GM03348 (cell line): ENCODE measurements at regions not wholly inside any gene's neighbourhood (a gene's known extent, or its start where the extent isn't known, plus 50 kb on each side); places are given as distances from the start of the nearest gene placed in this dataset.

Source experiments
- DNase-seq: peaks from one replicate; pipeline ENCODE4 v3.0.0; 2012; ENCODE audit warnings: low spot score

- DNase-seq, result no peak
These were observed 477.4 kb upstream of the CCL2 start for GRCh38 chr17:33777674-33778073.

- DNase-seq, result no peak
These were observed 476.4 kb upstream of the CCL2 start for GRCh38 chr17:33778505-33779233.

DNA sequence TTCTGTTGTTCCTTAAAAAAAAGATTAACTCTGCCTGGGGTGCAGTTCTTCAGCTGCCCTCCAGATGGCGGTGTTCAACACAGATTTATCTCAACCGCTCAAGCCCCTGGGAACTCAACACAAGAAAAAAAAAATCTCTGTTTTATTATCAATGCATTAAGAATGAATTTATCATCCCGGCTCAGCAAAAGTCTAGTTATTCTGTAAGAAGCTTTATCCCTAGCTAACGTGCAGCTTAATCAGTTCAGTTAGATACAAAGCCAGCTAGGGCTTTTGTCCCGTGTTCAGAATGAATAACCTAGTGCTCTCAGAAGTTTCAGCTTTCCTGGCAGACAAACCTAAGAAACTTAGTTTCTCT, 475.9 kb upstream of the CCL2 start:
- DNase-seq, result peak; percentile 78

DNA sequence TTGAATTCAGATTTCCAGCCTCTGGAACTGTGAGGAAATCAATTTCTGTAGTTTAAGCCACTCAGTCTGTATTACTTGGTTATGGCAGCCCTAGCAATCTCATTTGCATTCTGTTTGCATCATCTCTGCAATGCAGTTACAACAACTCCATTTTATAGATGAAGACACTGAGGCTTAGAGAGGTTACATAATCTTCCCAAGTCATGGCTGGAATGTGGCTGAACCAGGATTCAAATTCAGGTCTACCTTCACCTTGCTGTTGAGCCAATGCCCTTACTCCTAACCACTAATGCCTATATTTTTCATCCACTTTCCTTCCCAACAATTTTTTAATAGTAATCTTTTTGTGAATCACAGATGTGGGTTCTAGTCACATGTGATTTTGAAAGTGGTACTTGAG, 469.8 kb upstream of the CCL2 start:
- no peak for DNase-seq

DNA sequence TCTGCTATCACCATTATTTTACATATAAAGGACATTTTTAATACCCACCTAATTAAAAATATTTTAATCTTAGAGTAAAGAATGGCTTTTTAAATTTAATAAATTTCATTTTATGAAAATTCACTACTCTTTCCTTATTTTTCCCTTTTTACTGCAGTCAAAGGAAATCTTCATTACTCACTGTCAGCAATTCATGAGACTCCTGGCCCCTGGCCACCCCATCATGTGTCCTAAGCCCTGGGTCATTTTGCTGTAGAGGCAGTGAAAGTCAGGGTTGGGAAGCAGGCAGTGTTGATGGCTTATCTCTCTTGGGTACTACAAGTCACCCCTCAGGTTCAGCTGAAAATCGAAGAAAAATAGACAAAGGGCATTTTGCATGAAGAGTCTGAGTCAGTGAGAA, 468.6 kb upstream of the CCL2 start:
- no peak for DNase-seq

DNA sequence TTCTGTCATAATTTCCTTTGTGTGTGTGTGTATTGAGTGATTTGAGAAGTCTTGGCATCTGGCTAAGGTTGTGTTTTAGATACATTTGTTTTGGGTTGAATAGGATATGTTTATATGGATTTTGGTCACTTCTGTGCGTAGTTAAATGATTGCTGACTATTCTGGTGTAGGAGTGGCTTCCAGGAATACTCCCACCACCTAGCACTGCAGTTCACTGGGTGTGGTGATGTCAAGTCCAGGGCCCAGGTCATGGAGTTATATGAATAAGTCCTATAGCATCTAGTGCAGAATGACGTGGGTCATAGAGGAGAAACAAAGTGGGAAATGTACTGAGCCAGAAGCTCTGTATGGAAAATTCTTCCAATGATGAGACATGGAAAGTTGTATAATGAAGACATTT, 465.4 kb upstream of the CCL2 start:
- DNase-seq, result no peak

DNA sequence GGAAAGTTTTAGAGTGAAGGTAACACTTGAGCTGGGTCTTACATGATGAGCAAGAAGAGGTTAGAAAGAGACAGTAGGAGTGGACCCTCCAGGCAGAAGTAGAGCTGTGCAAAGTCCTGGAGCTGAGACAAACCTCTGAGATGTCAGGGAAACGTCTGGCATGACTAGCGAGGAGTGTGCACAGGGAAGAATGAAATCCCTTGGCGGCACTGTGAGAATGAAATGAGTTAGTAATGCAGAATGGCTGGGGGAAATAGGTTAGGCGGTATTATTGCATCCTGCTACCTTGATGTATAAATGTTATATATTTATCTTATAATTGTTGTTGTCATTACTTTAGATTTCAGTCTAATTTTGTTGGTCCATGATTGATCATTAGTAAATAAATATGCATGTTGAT, 457.9 kb upstream of the CCL2 start:
- DNase-seq, result no peak

DNA sequence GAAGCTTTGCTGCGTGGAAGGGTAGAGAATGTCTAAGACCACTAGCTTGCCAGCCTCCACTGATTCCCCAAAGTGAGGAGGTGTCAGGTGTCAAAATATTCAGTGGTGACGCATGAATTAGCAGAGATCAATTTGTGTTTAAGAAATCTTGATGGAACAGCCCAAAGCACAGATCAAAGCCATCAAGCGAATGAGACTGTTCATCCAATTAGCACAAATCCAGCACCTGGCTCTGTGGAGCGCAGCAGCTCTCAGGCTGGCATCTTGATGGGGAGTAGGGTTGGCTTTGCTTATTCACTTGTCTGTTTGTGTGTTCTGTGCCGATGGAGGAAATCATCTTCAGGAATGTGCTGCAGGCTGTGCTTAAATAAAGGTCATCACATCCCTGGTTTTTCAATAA, 456.8 kb upstream of the CCL2 start:
- no peak for DNase-seq

- no peak for DNase-seq
These were observed 452.5 kb upstream of the CCL2 start for GRCh38 chr17:33802349-33803198.

- no peak for DNase-seq
These were observed 451.8 kb upstream of the CCL2 start for GRCh38 chr17:33803199-33803685.

DNA sequence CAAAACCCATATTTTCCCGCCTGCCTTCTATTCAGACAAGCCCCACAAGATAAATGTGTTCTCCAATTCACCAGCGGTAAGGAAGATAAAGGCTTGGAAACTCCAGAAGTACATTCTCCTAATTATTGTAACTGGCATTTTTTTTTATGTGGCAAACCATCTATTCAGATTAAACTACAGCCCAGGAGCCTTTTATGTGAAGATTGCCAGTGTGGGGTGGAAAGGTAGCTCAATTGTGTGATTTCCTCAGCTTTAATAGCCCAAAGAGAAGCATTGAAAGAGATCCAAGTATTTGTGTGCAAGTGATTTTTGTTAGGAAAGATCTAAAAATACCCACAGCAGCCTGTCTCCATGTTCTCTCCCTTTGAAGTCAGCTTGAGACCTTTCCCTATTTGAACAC, 451.4 kb upstream of the CCL2 start:
- DNase-seq, result no peak

DNA sequence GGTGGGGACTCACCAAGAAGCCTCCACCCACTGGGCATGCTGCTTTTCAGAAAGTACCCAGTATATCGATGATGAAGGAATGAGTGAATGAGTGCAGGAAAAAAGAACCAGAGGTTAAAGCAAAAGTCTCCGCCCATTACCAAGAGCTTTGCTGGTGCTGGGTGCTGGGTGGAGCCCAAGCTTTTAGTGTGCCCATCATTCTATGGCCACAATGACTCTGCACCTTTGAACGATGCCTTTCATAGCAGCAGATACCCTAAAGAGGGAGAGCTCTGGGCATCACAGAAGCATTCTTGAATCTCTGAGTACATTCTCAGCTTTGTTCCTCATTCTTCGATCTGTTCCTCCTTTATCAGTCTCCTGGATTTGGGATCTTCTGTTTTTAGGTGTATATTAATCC, 450.7 kb upstream of the CCL2 start:
- DNase-seq, result no peak

- no peak for DNase-seq
These were observed 448.5 kb upstream of the CCL2 start for GRCh38 chr17:33806631-33807030.

DNA sequence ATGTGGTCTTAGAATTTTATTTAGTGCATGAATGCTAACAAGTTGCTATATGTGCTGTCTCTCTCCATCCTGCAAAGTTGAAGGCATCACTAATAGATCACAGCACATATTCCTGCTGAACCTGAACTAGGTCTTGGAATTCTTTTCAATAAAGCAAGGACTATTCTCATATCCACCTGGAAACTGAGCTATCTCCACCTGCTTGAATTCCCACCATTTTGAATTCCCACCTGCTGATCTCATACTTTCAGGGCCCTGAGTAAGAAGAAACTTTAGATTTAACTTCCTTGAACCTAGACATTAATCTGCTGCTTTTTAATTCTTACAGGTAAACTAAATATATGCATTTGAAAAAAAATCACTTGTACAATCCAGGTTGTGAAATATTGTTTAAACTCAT, 445.3 kb upstream of the CCL2 start:
- DNase-seq, result no peak

DNA sequence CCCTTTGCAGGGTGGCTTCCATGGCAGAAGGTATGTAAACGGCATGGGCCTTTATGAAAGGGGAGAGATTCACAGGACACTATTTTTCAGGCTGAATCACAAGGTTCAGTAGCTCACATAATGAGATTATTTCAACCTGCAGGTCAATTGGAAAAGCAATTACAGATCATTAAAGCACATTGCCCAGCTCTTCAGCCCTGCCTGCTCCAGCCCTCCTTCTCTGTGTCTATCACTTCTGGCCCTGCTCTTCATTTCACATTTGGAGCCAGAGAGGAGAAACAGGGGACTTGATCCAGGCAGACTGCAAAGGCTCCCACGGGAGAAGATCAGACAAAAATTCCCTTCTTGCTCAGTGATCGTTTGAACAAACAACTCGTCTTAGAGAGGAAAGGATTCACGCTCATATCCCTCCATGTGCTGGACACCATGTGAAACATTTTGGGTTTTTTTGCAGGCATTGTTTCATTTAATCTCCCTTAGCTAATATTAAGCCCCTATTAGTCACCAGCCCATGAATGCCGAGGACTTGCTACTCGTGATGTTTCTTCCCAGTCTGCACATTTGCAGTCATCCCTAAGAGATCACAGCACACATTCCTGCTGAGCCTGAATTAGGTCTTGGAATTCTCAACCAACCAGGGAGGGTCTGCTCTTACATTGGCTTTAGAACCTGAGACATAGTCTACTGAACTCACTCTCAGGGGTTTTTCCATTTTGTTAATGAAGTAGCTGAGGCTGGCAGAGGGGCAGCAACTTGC, 443.9 kb upstream of the CCL2 start:
- no peak for DNase-seq

DNA sequence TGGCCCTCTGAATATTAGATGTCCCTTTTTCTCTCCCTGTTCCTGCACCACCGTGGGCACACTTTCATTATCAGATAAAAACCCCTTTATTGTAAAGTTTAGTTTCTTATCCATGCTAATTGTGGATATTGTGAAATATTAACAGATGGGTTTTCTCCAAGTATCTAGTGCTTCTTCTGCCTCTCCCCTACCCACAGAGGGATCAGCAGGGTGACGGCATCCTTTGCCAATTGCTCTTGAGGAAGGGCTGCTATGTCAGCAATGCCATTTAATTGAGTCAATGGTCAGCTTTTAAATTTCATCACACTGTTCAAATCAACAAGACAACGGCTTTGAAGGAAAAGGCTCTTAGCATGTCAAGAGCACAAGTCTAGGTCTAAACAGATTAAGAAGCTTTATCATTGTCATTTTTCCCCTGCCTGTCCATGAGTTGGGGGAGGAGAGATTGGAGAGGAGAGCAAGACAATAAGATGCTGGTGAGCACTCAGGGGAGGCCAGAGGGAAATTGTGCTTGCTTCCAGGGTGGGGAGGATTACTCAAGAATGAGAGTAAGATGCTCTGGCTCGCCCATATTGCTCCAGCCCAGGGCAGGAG, 443.0 kb upstream of the CCL2 start:
- DNase-seq, result no peak

GRCh38 chr17:33814852-33815251, 440.2 kb upstream of the CCL2 start:
- DNase-seq, result no peak

DNA sequence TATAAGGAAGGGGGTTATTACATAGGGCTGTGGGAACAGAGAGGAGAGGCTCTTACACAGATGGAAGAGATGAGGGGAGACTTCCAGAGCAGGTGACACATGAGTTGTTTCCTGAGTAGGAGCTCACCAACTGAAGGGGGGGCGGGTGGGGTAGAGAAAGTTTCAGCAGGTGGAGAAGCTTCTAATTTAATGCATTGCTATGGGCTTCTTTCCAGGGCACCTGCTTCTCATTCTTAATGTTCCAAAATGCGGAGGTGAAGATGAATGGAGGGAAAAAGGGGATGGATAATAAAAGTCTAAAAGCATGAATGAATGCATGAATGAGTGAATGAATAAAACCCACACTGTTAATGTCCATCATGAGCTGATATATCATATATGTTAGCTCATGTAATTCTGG, 439.0 kb upstream of the CCL2 start:
- no peak for DNase-seq

DNA sequence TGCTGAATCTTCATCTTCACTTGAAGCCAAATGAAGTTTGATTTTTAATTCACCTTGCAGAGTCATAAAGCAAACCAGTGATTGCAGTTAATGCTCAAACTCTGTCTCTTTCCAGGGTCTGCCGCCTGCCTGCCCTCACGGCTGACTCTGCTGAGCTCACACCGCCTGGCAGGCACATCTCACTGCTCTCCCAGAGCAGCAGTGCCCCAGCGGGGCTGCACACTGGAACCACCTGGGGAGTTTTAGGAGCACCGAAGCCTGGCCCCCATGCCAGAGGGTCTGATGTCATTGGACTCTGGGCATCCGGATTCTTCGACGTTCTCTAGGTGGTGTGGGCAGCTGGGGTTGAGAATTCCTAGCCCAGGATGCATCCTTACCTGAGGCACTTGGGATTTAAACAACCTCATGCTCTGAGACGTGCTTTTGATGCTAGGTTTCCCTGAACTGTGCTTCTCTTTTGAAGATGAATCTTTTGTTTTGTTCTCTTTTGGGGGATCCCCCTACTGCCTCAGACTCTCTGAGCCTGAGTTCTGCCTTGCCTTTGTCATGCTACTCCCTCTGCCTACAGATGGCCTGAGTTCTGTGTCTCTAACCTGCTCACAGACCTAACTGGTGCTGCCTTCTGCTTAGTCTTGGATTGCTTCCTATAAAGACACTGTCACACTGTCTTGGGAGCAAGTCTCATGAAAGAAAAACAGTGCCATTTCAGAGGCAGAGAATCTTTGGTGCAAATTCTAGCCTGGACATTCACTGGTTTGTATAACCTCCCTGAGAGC, 438.1 kb upstream of the CCL2 start:
- no peak for DNase-seq

GRCh38 chr17:33819539-33819938, 435.5 kb upstream of the CCL2 start:
- DNase-seq, result no peak

- DNase-seq, result no peak
These were observed 422.8 kb upstream of the CCL2 start for GRCh38 chr17:33832262-33832661.

DNA sequence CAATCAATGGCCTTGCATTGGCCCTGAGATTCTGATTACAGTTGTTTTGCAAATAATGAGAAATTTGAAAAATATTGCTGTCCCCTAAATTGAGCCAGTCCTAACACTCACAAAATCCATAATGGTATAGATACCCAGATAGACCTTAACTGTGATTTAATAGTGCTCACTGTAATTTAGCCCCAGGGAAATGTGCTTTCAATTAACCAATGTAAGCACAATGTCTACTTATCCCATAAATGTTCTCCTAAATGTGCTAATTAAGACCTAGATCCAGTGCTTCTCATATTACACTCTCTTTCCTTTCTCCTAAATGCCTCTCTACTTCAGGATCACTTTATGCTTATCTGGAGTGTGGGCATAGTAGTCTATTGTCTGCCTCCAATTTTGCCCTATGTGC, 417.8 kb upstream of the CCL2 start:
- no peak for DNase-seq
